OCI-LY1 (cell line): ENCODE measurements at regions not wholly inside any gene's neighbourhood (a gene's known extent, or its start where the extent isn't known, plus 50 kb on each side); places are given as distances from the start of the nearest gene placed in this dataset.

ENCODE experiments used
- EZH2 ChIP-seq: fragments of 200-600 bp; sonication (generic), shearing (Covaris generic); IDR thresholded peaks from 2 replicates; pipeline ENCODE4 v1.8.0; 2017; ENCODE audit warnings: borderline replicate concordance, mixed run types, mild to moderate bottlenecking, antibody characterized with exemption, low read length, moderate library complexity, mixed read lengths
- TF ChIP-seq, protein P1 (sequence below): fragments of 200-600 bp; sonication (generic), shearing (Covaris generic); IDR thresholded peaks from 2 replicates; pipeline ENCODE4 v1.5.1; 2017; ENCODE audit warnings: mild to moderate bottlenecking, antibody characterized with exemption, low read length, moderate library complexity, mixed read lengths

DNA sequence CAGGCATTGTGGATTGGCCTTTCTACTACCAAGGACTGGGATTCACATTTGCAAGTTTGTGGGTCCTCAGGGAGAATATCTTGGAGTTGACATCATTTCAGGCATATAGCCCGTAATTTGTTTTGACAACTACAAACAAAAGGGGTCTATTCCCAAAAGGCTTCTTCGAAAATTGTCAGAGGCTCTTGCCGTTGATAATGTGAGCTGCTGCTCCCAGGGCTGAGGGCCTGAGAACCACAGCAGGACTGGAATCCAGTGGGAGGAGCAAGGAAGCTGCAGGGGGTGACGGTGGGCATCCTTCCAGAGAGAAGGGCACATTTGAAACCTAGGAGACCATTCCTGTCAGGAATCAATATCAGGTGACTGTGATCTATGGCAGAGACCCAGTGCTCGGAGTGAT is 761.6 kb upstream of the RBFOX1 start:
- TF ChIP-seq, protein P1, sequence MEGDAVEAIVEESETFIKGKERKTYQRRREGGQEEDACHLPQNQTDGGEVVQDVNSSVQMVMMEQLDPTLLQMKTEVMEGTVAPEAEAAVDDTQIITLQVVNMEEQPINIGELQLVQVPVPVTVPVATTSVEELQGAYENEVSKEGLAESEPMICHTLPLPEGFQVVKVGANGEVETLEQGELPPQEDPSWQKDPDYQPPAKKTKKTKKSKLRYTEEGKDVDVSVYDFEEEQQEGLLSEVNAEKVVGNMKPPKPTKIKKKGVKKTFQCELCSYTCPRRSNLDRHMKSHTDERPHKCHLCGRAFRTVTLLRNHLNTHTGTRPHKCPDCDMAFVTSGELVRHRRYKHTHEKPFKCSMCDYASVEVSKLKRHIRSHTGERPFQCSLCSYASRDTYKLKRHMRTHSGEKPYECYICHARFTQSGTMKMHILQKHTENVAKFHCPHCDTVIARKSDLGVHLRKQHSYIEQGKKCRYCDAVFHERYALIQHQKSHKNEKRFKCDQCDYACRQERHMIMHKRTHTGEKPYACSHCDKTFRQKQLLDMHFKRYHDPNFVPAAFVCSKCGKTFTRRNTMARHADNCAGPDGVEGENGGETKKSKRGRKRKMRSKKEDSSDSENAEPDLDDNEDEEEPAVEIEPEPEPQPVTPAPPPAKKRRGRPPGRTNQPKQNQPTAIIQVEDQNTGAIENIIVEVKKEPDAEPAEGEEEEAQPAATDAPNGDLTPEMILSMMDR, result no peak
- TF ChIP-seq EZH2, result no peak
